Keratinocyte (primary cell): ENCODE measurements at regions not wholly inside any gene's neighbourhood (a gene's known extent, or its start where the extent isn't known, plus 50 kb on each side); places are given as distances from the start of the nearest gene placed in this dataset.
A peak's percentile ranks its signal among the peaks of the same experiment; 100 is the strongest.

ENCODE experiments used
- DNase-seq: peaks from one replicate; pipeline ENCODE4 v3.0.0-alpha.2; 2011; ENCODE audit warnings: low read depth, missing footprints, low spot score
- FAIRE-seq: peaks from 2 replicates; lab custom pipeline; 2011; peaks lifted over from hg19 to GRCh38; lab: Jason Lieb, UNC
- H2AFZ ChIP-seq: 2 replicates; pipeline ENCODE4 v1.6.0; 2012; ENCODE audit warnings: low read length, control low read depth, inconsistent platforms; ENCODE audit not compliant: control insufficient read depth
- H3K27ac ChIP-seq: 2 replicates; pipeline ENCODE4 v1.5.1; 2011; ENCODE audit warnings: low read length; ENCODE audit not compliant: control insufficient read depth, insufficient read depth
- H3K27me3 ChIP-seq: 3 replicates; pipeline ENCODE4 v1.6.0; 2011; ENCODE audit warnings: low read length; ENCODE audit not compliant: control insufficient read depth, insufficient read depth; ENCODE audit errors: extremely low read depth
- H3K36me3 ChIP-seq, 2 experiments: 2 replicates in 1 of 2; 3 replicates in 1 of 2; pipeline ENCODE4 v1.5.1; 2011; ENCODE audit warnings: low read length in 2 of 2, mild to moderate bottlenecking in 1 of 2; ENCODE audit not compliant: control insufficient read depth in 2 of 2, insufficient read depth in 2 of 2; ENCODE audit errors: extremely low read depth in 1 of 2
- H3K4me1 ChIP-seq: 3 replicates; pipeline ENCODE4 v1.5.1; 2011; ENCODE audit warnings: low read length; ENCODE audit not compliant: control insufficient read depth, insufficient read depth; ENCODE audit errors: extremely low read depth
- H3K4me2 ChIP-seq: 3 replicates; pipeline ENCODE4 v1.6.0; 2011; ENCODE audit warnings: low read depth, low read length; ENCODE audit not compliant: control insufficient read depth, insufficient read depth; ENCODE audit errors: extremely low read depth
- H3K4me3 ChIP-seq, 3 experiments: fragments of 200-600 bp in 1 of 3; sonication (generic) in 1 of 3; 2 replicates in 2 of 3; 3 replicates in 1 of 3; pipeline ENCODE4 v1.5.1; 2011 to 2016; ENCODE audit warnings: low read length in 3 of 3, mild to moderate bottlenecking in 3 of 3, control low read depth in 2 of 3, inconsistent platforms in 1 of 3, low read depth in 1 of 3, mixed read lengths in 1 of 3, mixed run types in 1 of 3, moderate library complexity in 1 of 3; ENCODE audit not compliant: control insufficient read depth in 2 of 3, insufficient read depth in 2 of 3; ENCODE audit errors: extremely low read depth in 1 of 3
- H3K79me2 ChIP-seq: 2 replicates; pipeline ENCODE4 v1.6.0; 2012; ENCODE audit warnings: low read length; ENCODE audit not compliant: control insufficient read depth, insufficient read depth
- H3K9ac ChIP-seq: 3 replicates; pipeline ENCODE4 v1.6.0; 2011; ENCODE audit warnings: low read length; ENCODE audit not compliant: control insufficient read depth, insufficient read depth; ENCODE audit errors: extremely low read depth
- H3K9me1 ChIP-seq: 3 replicates; pipeline ENCODE4 v1.6.0; 2011; ENCODE audit warnings: low read length; ENCODE audit not compliant: control insufficient read depth, insufficient read depth; ENCODE audit errors: extremely low read depth
- H3K9me3 ChIP-seq: 2 replicates; pipeline ENCODE4 v1.5.1; 2012; ENCODE audit warnings: low read depth, low read length; ENCODE audit not compliant: control insufficient read depth
- H4K20me1 ChIP-seq: 3 replicates; pipeline ENCODE4 v1.6.0; 2011; ENCODE audit warnings: low read length; ENCODE audit not compliant: control insufficient read depth, insufficient read depth; ENCODE audit errors: extremely low read depth
- CTCF ChIP-seq, 3 experiments: IDR thresholded peaks in 1 of 3; conservative IDR thresholded peaks in 1 of 3; optimal IDR thresholded peaks in 1 of 3; 2 replicates in 2 of 3; 3 replicates in 1 of 3; pipeline versions ENCODE3 to v1.5.1; 2011; ENCODE audit warnings: low read length in 3 of 3, mild to moderate bottlenecking in 3 of 3, moderate library complexity in 2 of 3, control low read depth in 1 of 3, inconsistent platforms in 1 of 3; ENCODE audit not compliant: insufficient read depth in 2 of 3; ENCODE audit errors: extremely low read depth in 1 of 3
- EZH2 ChIP-seq: IDR thresholded peaks from one replicate; pipeline ENCODE4 v1.6.1; 2012; ENCODE audit warnings: inconsistent platforms, mild to moderate bottlenecking, low read length, moderate library complexity
- dilution Hi-C: fragments of 300-500 bp; cut with MboI; formaldehyde crosslinking; loops from one replicate; pipeline ENCODE4 v1.7.0; 2020; ENCODE audit warnings: low sequenced_read_pairs; ENCODE audit not compliant: extremely low pct_ligation_motif_present

GRCh38 chr6:21393441-21394165, 199.9 kb upstream of the SOX4 start:
- Histone ChIP-seq H3K9me3 (no peaks in the 10 kb centered on the region), H3K36me3 (no peaks in the 10 kb centered on the region), H3K9ac (no peak overlapping the region), H3K9me1 (no peaks in the 10 kb centered on the region), H2AFZ (no peak overlapping the region), H3K79me2 (no peaks in the 10 kb centered on the region), H3K4me2 (no peak overlapping the region), H3K4me1 (peaks cover 29% of the 10 kb centered on the region), H3K4me3 (no peak overlapping the region), H3K27ac (no peak overlapping the region), H3K27me3 (no peaks in the 10 kb centered on the region), H4K20me1 (no peaks in the 10 kb centered on the region)
- no peak for DNase-seq
- TF ChIP-seq EZH2 (no peak), CTCF (optimal IDR thresholded peaks at IDR 0.05 in 1 of 3, IDR thresholded peaks at IDR 0.05 in 1 of 3, conservative IDR thresholded peaks at IDR 0.05 in 1 of 3; ENCODE audit: extremely low read depth in 1 of 3, insufficient read depth in 2 of 3, low read length in 3 of 3) (no peak)
- no peak for FAIRE-seq
- dilution Hi-C loops, result no loop called here

- H3K9ac ChIP-seq, result no peak overlapping the region
- FAIRE-seq (no peak), DNase-seq (no peak)
- no peaks in the 10 kb centered on the region for H3K36me3 ChIP-seq
- no peak overlapping the region for H3K27ac ChIP-seq
- TF ChIP-seq CTCF (optimal IDR thresholded peaks at IDR 0.05 in 1 of 3, IDR thresholded peaks at IDR 0.05 in 1 of 3, conservative IDR thresholded peaks at IDR 0.05 in 1 of 3; ENCODE audit: extremely low read depth in 1 of 3, insufficient read depth in 2 of 3, low read length in 3 of 3) (no peak), EZH2 (no peak)
- no peak overlapping the region for H3K4me3 ChIP-seq
- peak overlapping the region; percentile 8 for H2AFZ ChIP-seq
- H3K27me3 ChIP-seq, result no peaks in the 10 kb centered on the region
- peaks cover 29% of the 10 kb centered on the region for H3K4me1 ChIP-seq
- no peaks in the 10 kb centered on the region for H3K9me3 ChIP-seq
- dilution Hi-C loops, result no loop called here
- no peaks in the 10 kb centered on the region for H3K9me1 ChIP-seq
- no peaks in the 10 kb centered on the region for H4K20me1 ChIP-seq
- H3K4me2 ChIP-seq, result peak overlapping the region; percentile 34
- H3K79me2 ChIP-seq, result no peaks in the 10 kb centered on the region
Observed at GRCh38 chr6:21395121-21395520, 198.4 kb upstream of the SOX4 start.
